Muscle of leg (tissue), 3 donors: ENCODE measurements at regions not wholly inside any gene's neighbourhood (a gene's known extent, or its start where the extent isn't known, plus 50 kb on each side); places are given as distances from the start of the nearest gene placed in this dataset.

ENCODE experiments used
- DNase-seq: peaks from one replicate; pipeline ENCODE4 v3.0.0; 2013
- H3K27ac ChIP-seq: one replicate; pipeline ENCODE4 v1.5.1; 2013; ENCODE audit warnings: mild to moderate bottlenecking, low read length, control low read depth
- H3K27me3 ChIP-seq: one replicate; pipeline ENCODE4 v1.6.1; 2013; ENCODE audit warnings: low read length; ENCODE audit not compliant: control insufficient read depth, insufficient read depth
- H3K36me3 ChIP-seq: one replicate; pipeline ENCODE4 v1.6.1; 2013; ENCODE audit warnings: low read length; ENCODE audit not compliant: control insufficient read depth, insufficient read depth
- H3K4me1 ChIP-seq: one replicate; pipeline ENCODE4 v1.6.1; 2013; ENCODE audit warnings: low read length; ENCODE audit not compliant: control insufficient read depth, insufficient read depth
- H3K4me3 ChIP-seq: one replicate; pipeline ENCODE4 v1.5.1; 2013; ENCODE audit warnings: low read length, control low read depth
- H3K9me3 ChIP-seq: replicated peaks from 2 replicates; pipeline ENCODE4 v1.6.1; 2013; ENCODE audit warnings: low read depth, low read length; ENCODE audit not compliant: control insufficient read depth
- WGBS: methylation state at CpG from one replicate; pipeline ENCODE4 v1.1.5; 2013; ENCODE audit warnings: missing lambda C conversion rate; ENCODE audit not compliant: insufficient coverage; 5-methylcytosine and 5-hydroxymethylcytosine counted together

DNA sequence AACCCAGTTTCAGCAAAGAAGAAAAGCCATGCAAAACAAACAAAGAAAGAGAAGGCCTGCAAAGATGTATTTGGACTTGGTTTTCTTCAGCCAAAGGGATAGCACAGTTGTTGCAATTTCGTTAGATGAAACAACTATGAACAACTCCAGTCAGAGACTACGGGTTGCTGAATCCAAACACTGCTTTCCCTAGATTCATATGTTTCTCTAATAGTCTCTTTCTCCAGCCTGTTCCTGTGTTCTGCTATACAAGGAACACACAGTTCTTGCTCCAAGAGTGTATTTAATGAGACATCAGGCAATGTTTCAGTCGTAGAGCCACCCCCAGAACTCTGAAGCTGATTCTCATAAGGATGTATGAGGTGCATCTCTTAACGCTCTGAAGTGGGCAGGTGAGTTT is 162.5 kb upstream of the TBL1X start:
- no peaks in the 10 kb centered on the region for H3K4me1 ChIP-seq
- peaks cover 15% of the 10 kb centered on the region for H3K27me3 ChIP-seq
- no peaks in the 10 kb centered on the region for H3K9me3 ChIP-seq
- H3K27ac ChIP-seq: no peak overlapping the region
- peak; percentile 26 for DNase-seq
- 83% methylated on average over 1 of the region's 4 CpGs for WGBS
- H3K4me3 ChIP-seq: no peak overlapping the region
- no peaks in the 10 kb centered on the region for H3K36me3 ChIP-seq

DNA sequence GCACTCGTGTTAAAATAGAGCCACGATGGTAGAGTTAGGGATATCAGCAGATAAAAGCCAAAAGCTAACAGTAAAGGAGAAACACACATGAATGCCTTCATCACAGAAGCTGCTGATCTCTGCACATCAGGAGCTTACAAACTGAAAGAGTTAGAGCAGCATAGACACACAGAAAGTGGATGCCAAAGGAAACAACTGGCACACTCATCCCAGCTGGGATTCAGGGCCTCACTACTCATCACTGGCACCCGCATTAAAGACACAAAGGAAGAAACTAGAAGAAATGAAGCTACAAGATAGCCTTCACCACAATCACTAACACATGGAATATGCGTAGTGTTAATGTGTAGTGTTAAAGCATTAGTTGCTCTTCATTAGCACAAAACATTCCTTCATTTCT is 156.4 kb upstream of the TBL1X start:
- H3K27ac ChIP-seq: no peak overlapping the region
- no peaks in the 10 kb centered on the region for H3K4me1 ChIP-seq
- no peaks in the 10 kb centered on the region for H3K36me3 ChIP-seq
- H3K9me3 ChIP-seq: no peaks in the 10 kb centered on the region
- 75% methylated on average over 2 of the region's 4 CpGs for WGBS
- H3K27me3 ChIP-seq: peaks cover 5% of the 10 kb centered on the region
- no peak for DNase-seq
- no peak overlapping the region for H3K4me3 ChIP-seq

DNA sequence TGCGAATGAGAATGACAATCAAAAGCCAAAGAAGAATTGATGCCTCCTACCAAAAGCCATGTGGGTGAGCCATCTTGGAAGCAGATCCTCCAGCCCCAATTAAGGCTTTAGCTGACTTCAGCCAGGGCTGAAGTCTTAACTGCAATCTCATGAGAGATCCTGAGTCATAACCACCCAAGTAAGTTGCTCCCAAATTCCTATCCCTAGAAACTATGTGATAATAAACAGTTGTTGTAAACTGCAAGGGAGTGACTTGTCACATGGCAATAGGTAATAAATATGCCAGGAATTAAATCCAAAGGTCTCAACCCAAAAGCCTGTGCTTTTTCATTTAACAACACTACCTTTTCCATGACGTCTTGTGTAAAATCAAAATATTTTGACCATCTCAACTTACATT is 154.2 kb upstream of the TBL1X start:
- H3K27ac ChIP-seq: no peak overlapping the region
- WGBS: 86% methylated on average over 1 of the region's 2 CpGs
- no peaks in the 10 kb centered on the region for H3K9me3 ChIP-seq
- no peak overlapping the region for H3K4me3 ChIP-seq
- H3K27me3 ChIP-seq: peaks cover 5% of the 10 kb centered on the region
- no peak for DNase-seq
- no peaks in the 10 kb centered on the region for H3K36me3 ChIP-seq
- H3K4me1 ChIP-seq: no peaks in the 10 kb centered on the region

DNA sequence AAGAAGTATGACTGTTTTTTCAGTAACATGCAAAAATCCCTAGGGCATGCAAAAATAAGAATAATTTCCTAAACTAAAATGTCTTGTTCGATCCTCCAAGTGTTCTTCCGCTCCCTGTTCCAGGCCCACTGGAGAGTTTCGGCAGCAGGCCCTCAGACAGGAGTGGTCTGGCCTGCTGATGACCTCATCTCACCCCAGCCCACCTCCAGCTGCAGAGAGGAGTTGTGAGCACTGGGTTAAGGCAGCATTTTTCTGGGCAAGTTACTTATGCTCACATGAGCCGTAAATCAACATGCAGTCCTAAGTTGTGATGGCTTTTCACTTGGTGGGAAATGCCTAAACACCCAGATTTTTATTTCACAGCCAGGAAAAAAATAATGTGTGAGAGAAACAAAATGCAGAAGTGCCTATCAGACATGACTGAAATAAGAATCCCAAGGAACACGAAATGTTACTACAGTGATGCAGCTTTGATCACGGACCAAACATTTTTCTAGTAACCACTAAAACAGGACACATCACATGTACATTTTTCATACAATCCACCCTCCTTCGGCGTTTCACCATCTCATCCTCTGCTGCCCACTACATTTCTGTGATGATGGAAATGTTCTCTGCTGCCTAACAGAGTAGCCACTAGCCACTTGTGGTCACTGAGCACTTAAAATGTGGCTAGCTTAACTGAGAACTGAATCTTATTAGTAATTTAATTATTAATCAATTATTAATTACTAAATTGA is 153.3 kb upstream of the TBL1X start:
- Histone ChIP-seq H3K4me3 (no peak overlapping the region), H3K4me1 (no peaks in the 10 kb centered on the region), H3K9me3 (no peaks in the 10 kb centered on the region), H3K27me3 (peaks cover 2% of the 10 kb centered on the region), H3K36me3 (no peaks in the 10 kb centered on the region), H3K27ac (no peak overlapping the region)
- peak; percentile 50 for DNase-seq
- 60% methylated on average over 1 of the region's 8 CpGs for WGBS

DNA sequence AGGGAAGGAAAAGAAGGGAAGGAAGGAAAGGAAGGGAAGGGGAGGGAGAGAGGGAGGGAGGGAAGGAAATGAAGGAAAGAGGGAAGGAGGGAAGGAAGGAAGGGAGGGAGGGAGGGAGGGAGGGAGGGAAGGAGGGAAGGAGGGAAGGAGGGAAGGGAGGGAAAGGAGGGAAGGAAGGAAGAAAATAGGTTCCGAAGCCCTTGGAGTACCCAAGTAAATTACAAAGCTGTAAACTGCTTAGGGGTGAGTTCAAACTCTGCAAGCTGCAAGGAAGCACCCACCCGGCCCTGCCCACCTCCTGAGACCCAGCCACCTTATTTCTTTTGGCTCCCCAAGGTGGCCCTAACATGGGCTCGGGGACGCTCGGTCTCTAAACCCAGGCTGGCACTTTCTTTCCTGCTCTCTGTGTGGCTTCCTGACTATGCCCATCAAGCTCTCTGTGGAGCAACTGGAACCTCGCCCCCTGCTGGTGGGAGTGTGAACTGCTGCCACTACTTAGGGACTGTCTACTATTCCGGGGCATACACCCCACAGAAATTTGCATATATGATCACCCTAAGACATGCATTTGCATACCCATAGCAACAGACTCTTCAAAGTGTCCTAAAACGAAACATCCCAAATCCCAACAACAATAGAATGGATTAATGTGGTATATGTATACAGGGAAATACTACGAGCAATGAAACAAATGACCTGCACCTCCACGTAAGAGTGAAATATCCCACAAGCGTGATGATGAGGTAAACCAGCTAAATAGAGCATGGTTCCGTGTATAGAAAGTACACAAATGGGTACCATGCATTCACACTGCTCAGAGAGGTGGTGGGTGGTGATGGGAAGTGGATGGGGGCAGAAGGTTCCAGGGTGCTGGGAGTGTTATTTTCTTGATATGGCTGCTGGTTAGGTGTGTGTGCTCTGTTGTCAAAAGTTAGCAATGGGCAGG is 151.7 kb upstream of the TBL1X start:
- peaks cover 2% of the 10 kb centered on the region for H3K27me3 ChIP-seq
- H3K27ac ChIP-seq: no peak overlapping the region
- no peak overlapping the region for H3K4me3 ChIP-seq
- H3K4me1 ChIP-seq: peaks cover 2% of the 10 kb centered on the region
- H3K36me3 ChIP-seq: no peaks in the 10 kb centered on the region
- WGBS: 87% methylated on average over 8 of the region's 12 CpGs
- no peak for DNase-seq
- no peaks in the 10 kb centered on the region for H3K9me3 ChIP-seq

DNA sequence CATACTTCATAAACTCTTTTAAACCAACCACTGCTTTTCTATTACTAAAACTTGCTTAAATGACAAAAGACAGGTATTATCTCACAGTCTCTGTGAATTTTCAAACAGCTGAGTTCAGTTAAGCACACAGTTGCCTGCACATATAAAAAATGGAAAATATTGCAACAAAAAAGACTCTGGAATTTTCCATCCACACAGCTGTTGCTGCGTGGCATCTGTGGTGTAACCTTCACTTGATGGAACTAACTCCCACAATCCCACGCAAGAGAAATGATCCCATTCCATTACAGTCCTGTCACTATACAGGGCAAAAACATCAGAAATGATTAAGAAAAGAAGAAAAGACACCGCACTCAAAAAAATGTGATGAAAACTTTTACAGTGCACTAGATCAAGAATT is 149.8 kb upstream of the TBL1X start:
- no CpG with 5 or more reads among the region's 3 CpGs for WGBS

DNA sequence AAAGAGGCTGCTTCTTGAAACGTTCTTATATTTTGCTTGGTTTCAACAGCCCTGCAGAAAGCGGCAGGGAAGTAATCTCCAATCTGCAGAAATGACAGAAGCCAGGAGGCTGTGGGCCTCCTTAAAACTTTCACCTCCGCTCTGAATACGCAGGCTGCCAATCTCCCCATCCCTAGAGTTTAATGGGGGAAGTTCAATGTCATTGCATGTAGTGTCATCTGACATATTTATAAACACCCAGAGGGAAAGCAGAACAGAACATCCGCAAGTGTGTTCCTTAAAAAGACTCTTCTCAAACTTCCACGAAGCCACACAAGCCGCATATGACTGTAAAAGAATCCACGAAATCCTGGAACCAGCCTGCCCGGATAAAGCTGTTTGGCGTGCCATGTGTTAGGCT is 148.8 kb upstream of the TBL1X start:
- no peaks in the 10 kb centered on the region for H3K9me3 ChIP-seq
- WGBS: 100% methylated on average over 1 of the region's 10 CpGs
- no peaks in the 10 kb centered on the region for H3K27me3 ChIP-seq
- H3K27ac ChIP-seq: no peak overlapping the region
- H3K4me3 ChIP-seq: no peak overlapping the region
- peaks cover 2% of the 10 kb centered on the region for H3K4me1 ChIP-seq
- DNase-seq: peak; percentile 56
- no peaks in the 10 kb centered on the region for H3K36me3 ChIP-seq

More for the DNA sequence above, 149.8 kb upstream of the TBL1X start:
- DNase-seq: no peak
- no peak overlapping the region for H3K4me3 ChIP-seq
- peaks cover 2% of the 10 kb centered on the region for H3K4me1 ChIP-seq
- H3K27ac ChIP-seq: no peak overlapping the region
- H3K27me3 ChIP-seq: no peaks in the 10 kb centered on the region
- H3K9me3 ChIP-seq: no peaks in the 10 kb centered on the region
- no peaks in the 10 kb centered on the region for H3K36me3 ChIP-seq

DNA sequence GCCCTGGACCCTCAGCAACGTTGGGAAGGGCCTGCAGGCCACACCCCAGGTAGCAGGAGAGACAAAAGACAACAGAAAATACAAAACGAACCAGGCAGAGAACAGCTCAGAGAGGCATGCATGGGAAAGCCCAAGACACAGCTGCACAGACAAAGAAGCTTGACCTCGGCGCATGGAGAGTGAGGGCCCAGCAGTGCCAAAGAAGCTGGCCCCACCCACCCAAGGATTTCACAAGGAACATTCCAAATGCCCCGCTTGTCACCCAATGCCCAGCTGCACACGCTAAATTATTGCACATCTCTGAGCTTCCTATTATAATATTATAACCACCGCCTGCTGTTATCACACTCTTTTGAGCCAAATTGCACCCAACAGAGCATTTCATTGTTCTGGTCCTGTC is 147.7 kb upstream of the TBL1X start:
- Histone ChIP-seq H3K4me1 (peaks cover 2% of the 10 kb centered on the region), H3K36me3 (no peaks in the 10 kb centered on the region), H3K4me3 (no peak overlapping the region), H3K27me3 (peaks cover 2% of the 10 kb centered on the region), H3K9me3 (no peaks in the 10 kb centered on the region), H3K27ac (no peak overlapping the region)
- DNase-seq: no peak
- 71% methylated on average over 6 of the region's 7 CpGs for WGBS

DNA sequence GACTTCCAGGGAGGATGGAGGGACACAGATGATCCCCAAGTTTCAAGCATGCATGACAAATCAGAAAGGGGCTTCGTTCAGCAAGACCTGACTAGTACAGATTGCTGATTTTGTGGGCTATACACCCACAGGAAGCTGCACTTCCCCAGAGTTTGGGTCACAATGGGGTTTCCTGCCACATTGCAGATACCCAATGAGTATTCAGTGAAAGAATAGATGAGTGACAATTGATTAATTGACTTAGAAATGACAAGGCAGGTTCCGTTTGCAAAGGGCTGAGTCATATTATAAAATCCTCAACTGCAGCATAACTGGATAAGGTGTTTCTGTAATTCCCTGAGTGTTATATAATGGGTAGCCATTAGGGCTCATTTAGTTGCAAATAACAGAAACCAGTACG is 146.6 kb upstream of the TBL1X start:
- peaks cover 2% of the 10 kb centered on the region for H3K27me3 ChIP-seq
- DNase-seq: no peak
- no peaks in the 10 kb centered on the region for H3K9me3 ChIP-seq
- WGBS: 86% methylated on average over 1 of the region's 3 CpGs
- no peak overlapping the region for H3K27ac ChIP-seq
- H3K4me3 ChIP-seq: no peak overlapping the region
- H3K4me1 ChIP-seq: peaks cover 2% of the 10 kb centered on the region
- H3K36me3 ChIP-seq: no peaks in the 10 kb centered on the region

DNA sequence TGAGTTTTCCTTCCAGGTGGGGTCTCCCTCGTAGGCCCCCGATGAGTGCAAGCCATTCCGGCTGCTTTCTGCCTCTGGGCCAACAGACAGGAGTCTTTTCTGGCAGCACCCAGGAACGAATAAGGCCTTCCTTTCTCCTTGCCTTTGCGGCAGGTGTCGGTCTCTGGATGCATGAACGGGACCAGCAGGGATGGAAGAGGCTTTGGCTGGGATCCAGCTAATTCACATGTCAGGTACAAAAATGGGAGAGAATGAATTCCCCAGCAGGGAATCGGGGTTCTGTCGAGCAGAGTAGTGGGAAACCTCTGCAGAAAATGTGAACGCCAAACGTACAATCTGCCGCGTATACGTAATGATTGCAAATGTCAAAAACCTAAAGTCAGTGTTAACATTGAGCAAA is 146.1 kb upstream of the TBL1X start:
- H3K4me1 ChIP-seq: peaks cover 2% of the 10 kb centered on the region
- DNase-seq: no peak
- H3K27ac ChIP-seq: no peak overlapping the region
- no peaks in the 10 kb centered on the region for H3K36me3 ChIP-seq
- WGBS: 77% methylated on average over 10 of the region's 14 CpGs
- H3K4me3 ChIP-seq: no peak overlapping the region
- no peaks in the 10 kb centered on the region for H3K9me3 ChIP-seq
- H3K27me3 ChIP-seq: peaks cover 4% of the 10 kb centered on the region
